HEK293 (cell line): ENCODE measurements at regions not wholly inside any gene's neighbourhood (a gene's known extent, or its start where the extent isn't known, plus 50 kb on each side); places are given as distances from the start of the nearest gene placed in this dataset.

Experiments used
- HOXA7 ChIP-seq: sonication (generic); formaldehyde crosslinking; IDR thresholded peaks from 2 replicates; pipeline ENCODE4 v1.8.1; 2022; ENCODE audit warnings: missing genetic modification reagents, borderline replicate concordance
- MZF1 ChIP-seq: fragments of 450-650 bp; formaldehyde crosslinking; IDR thresholded peaks from 2 replicates; pipeline ENCODE4 v1.5.1; 2017; ENCODE audit warnings: missing biosample characterization, missing genetic modification characterization, borderline replicate concordance
- REPIN1 ChIP-seq: fragments of 450-650 bp; formaldehyde crosslinking; IDR thresholded peaks from 2 replicates; pipeline ENCODE4 v1.5.1; 2017; ENCODE audit warnings: missing biosample characterization, missing genetic modification characterization, low read depth
- SP2 ChIP-seq: fragments of 450-650 bp; formaldehyde crosslinking; IDR thresholded peaks from 2 replicates; pipeline ENCODE4 v1.5.1; 2016; ENCODE audit warnings: missing biosample characterization, missing genetic modification characterization
- ZBTB11 ChIP-seq: fragments of 450-650 bp; formaldehyde crosslinking; conservative IDR thresholded peaks from 2 replicates; pipeline ENCODE4 v1.5.1; 2016; ENCODE audit warnings: low read depth, missing biosample characterization, missing genetic modification characterization
- ZNF16 ChIP-seq: fragments of 450-650 bp; formaldehyde crosslinking; IDR thresholded peaks from 2 replicates; pipeline ENCODE4 v1.5.1; 2016; ENCODE audit warnings: low read depth, missing biosample characterization, missing genetic modification characterization
- ZNF184 ChIP-seq: fragments of 450-650 bp; IDR thresholded peaks from 2 replicates; pipeline ENCODE4 v1.5.1; 2018; ENCODE audit warnings: missing biosample characterization, mild to moderate bottlenecking, missing genetic modification characterization
- ZNF292 ChIP-seq: fragments of 450-650 bp; formaldehyde crosslinking; IDR thresholded peaks from 2 replicates; pipeline ENCODE4 v1.5.1; 2016; ENCODE audit warnings: low read depth, missing biosample characterization, missing genetic modification characterization, borderline replicate concordance
- ZNF629 ChIP-seq: fragments of 450-650 bp; formaldehyde crosslinking; IDR thresholded peaks from 2 replicates; pipeline ENCODE4 v1.5.1; 2017; ENCODE audit warnings: missing biosample characterization, missing genetic modification characterization
- ZNF664 ChIP-seq: fragments of 450-650 bp; formaldehyde crosslinking; IDR thresholded peaks from 2 replicates; pipeline ENCODE4 v1.5.1; 2016; ENCODE audit warnings: missing biosample characterization, missing genetic modification characterization
- ZNF677 ChIP-seq: fragments of 450-650 bp; IDR thresholded peaks from 2 replicates; pipeline ENCODE4 v1.5.0; 2018; ENCODE audit warnings: missing biosample characterization, mild to moderate bottlenecking, missing genetic modification characterization, moderate library complexity
- ZNF785 ChIP-seq: fragments of 450-650 bp; formaldehyde crosslinking; IDR thresholded peaks from 2 replicates; pipeline ENCODE4 v1.5.1; 2016; ENCODE audit warnings: missing biosample characterization, missing genetic modification characterization
- ZNF792 ChIP-seq: fragments of 450-650 bp; formaldehyde crosslinking; IDR thresholded peaks from 2 replicates; pipeline ENCODE4 v1.5.1; 2016; ENCODE audit warnings: missing biosample characterization, missing genetic modification characterization
- TF ChIP-seq, protein P1 (sequence below): fragments of 450-650 bp; formaldehyde crosslinking; IDR thresholded peaks from 2 replicates; pipeline ENCODE4 v1.5.1; 2016; ENCODE audit warnings: missing biosample characterization, missing genetic modification characterization

- TF ChIP-seq, protein P1, sequence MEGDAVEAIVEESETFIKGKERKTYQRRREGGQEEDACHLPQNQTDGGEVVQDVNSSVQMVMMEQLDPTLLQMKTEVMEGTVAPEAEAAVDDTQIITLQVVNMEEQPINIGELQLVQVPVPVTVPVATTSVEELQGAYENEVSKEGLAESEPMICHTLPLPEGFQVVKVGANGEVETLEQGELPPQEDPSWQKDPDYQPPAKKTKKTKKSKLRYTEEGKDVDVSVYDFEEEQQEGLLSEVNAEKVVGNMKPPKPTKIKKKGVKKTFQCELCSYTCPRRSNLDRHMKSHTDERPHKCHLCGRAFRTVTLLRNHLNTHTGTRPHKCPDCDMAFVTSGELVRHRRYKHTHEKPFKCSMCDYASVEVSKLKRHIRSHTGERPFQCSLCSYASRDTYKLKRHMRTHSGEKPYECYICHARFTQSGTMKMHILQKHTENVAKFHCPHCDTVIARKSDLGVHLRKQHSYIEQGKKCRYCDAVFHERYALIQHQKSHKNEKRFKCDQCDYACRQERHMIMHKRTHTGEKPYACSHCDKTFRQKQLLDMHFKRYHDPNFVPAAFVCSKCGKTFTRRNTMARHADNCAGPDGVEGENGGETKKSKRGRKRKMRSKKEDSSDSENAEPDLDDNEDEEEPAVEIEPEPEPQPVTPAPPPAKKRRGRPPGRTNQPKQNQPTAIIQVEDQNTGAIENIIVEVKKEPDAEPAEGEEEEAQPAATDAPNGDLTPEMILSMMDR (tag by site-specific recombination) = no peak
- TF ChIP-seq ZNF664 (tag by site-specific recombination) (no peak), ZNF629 (no peak), REPIN1 (tag by site-specific recombination) (no peak), HOXA7 (CRISPR knock-in tag) (no peak), ZNF677 (tag by site-specific recombination) (no peak), MZF1 (no peak), ZNF292 (tag by site-specific recombination) (no peak), ZNF785 (no peak), ZNF184 (no peak), ZNF16 (no peak), SP2 (no peak), ZBTB11 (tag by site-specific recombination) (no peak), ZNF792 (no peak)
These were observed 209.6 kb upstream of the PFN2 start for GRCh38 chr3:150180334-150180733.
